Activated naive CD8-positive, alpha-beta T cell treated with anti-CD3 and anti-CD28 coated beads, Interleukin-2, amount 10 ng/mL, durations not matched to agents 7 days and 5 days (primary cell): ENCODE measurements at regions not wholly inside any gene's neighbourhood (a gene's known extent, or its start where the extent isn't known, plus 50 kb on each side); places are given as distances from the start of the nearest gene placed in this dataset.

Experiments
- ATAC-seq: fragments of 150-1000 bp; cut with Tn5 transposase; one replicate; pipeline ENCODE4 v1.10.0; 2021; ENCODE audit warnings: low read depth, moderate library complexity
- POLR2A ChIA-PET: fragments of 350-600 bp; sonication (Branson Sonifier 250); formaldehyde crosslinking; loops from one replicate; lab custom pipeline; 2021; ENCODE audit warnings: antibody characterized with exemption; lab: Charles Lee
- DNase-seq: peaks from one replicate; pipeline ENCODE4 v3.0.0; 2021
- H3K27ac Mint-ChIP-seq: one replicate; pipeline ENCODE4 v1.8.0; 2022; ENCODE audit warnings: mild to moderate bottlenecking, mixed read lengths
- H3K27me3 Mint-ChIP-seq: one replicate; pipeline ENCODE4 v1.8.0; 2022; ENCODE audit warnings: mild to moderate bottlenecking, moderate library complexity, mixed read lengths
- H3K36me3 Mint-ChIP-seq: one replicate; pipeline ENCODE4 v1.8.0; 2021; ENCODE audit warnings: mild to moderate bottlenecking, mixed read lengths
- H3K4me1 Mint-ChIP-seq: one replicate; pipeline ENCODE4 v1.8.0; 2021; ENCODE audit warnings: mixed read lengths
- H3K4me3 Mint-ChIP-seq: one replicate; pipeline ENCODE4 v1.8.0; 2022; ENCODE audit warnings: mild to moderate bottlenecking, moderate library complexity, mixed read lengths
- H3K9me3 Mint-ChIP-seq: one replicate; pipeline ENCODE4 v1.8.0; 2021; ENCODE audit warnings: mixed read lengths

GRCh38 chr9:120235081-120235480 is 344.9 kb downstream of the CDK5RAP2 start:
- ATAC-seq: no peak
- no peak overlapping the region for H3K27ac Mint-ChIP-seq
- DNase-seq: no peak
- H3K27me3 Mint-ChIP-seq: no peaks in the 10 kb centered on the region
- POLR2A ChIA-PET: no interaction called here
- no peaks in the 10 kb centered on the region for H3K36me3 Mint-ChIP-seq
- no peak overlapping the region for H3K4me3 Mint-ChIP-seq
- no peaks in the 10 kb centered on the region for H3K4me1 Mint-ChIP-seq
- no peaks in the 10 kb centered on the region for H3K9me3 Mint-ChIP-seq

- Mint-ChIP-seq H3K4me1 (no peaks in the 10 kb centered on the region), H3K36me3 (no peaks in the 10 kb centered on the region), H3K4me3 (no peak overlapping the region), H3K27ac (no peak overlapping the region), H3K27me3 (no peaks in the 10 kb centered on the region), H3K9me3 (peaks cover 1% of the 10 kb centered on the region)
- POLR2A ChIA-PET: no interaction called here
- ATAC-seq: no peak
- DNase-seq: no peak
These were observed 349.7 kb downstream of the CDK5RAP2 start for GRCh38 chr9:120230227-120230626.

GRCh38 chr9:120221844-120222243 is 358.1 kb downstream of the CDK5RAP2 start:
- Mint-ChIP-seq H3K27me3 (peaks cover 2% of the 10 kb centered on the region), H3K9me3 (peaks cover 1% of the 10 kb centered on the region), H3K36me3 (no peaks in the 10 kb centered on the region), H3K4me1 (no peaks in the 10 kb centered on the region), H3K4me3 (no peak overlapping the region), H3K27ac (no peak overlapping the region)
- ATAC-seq (no peak), DNase-seq (no peak)
- POLR2A ChIA-PET: no interaction called here

- no peak for ATAC-seq
- DNase-seq: no peak
- Mint-ChIP-seq H3K27me3 (no peaks in the 10 kb centered on the region), H3K9me3 (no peaks in the 10 kb centered on the region), H3K4me1 (no peaks in the 10 kb centered on the region), H3K36me3 (no peaks in the 10 kb centered on the region), H3K27ac (no peak overlapping the region), H3K4me3 (no peak overlapping the region)
- POLR2A ChIA-PET: no interaction called here
These were observed 365.6 kb downstream of the CDK5RAP2 start for GRCh38 chr9:120214332-120214731.

GRCh38 chr9:120212853-120213200 is 367.1 kb downstream of the CDK5RAP2 start:
- POLR2A ChIA-PET: no interaction called here
- no peak overlapping the region for H3K27ac Mint-ChIP-seq
- H3K36me3 Mint-ChIP-seq: no peaks in the 10 kb centered on the region
- H3K4me3 Mint-ChIP-seq: no peak overlapping the region
- H3K4me1 Mint-ChIP-seq: no peaks in the 10 kb centered on the region
- H3K9me3 Mint-ChIP-seq: no peaks in the 10 kb centered on the region
- no peak for DNase-seq
- no peak for ATAC-seq
- no peaks in the 10 kb centered on the region for H3K27me3 Mint-ChIP-seq

- Mint-ChIP-seq H3K4me1 (no peaks in the 10 kb centered on the region), H3K27me3 (no peaks in the 10 kb centered on the region), H3K36me3 (no peaks in the 10 kb centered on the region), H3K4me3 (no peak overlapping the region), H3K27ac (no peak overlapping the region), H3K9me3 (no peaks in the 10 kb centered on the region)
- POLR2A ChIA-PET: no interaction called here
- DNase-seq: no peak
- no peak for ATAC-seq
These were observed 367.7 kb downstream of the CDK5RAP2 start for GRCh38 chr9:120212153-120212852.

- H3K4me1 Mint-ChIP-seq: no peaks in the 10 kb centered on the region
- H3K36me3 Mint-ChIP-seq: no peaks in the 10 kb centered on the region
- no peaks in the 10 kb centered on the region for H3K9me3 Mint-ChIP-seq
- no peak overlapping the region for H3K4me3 Mint-ChIP-seq
- POLR2A ChIA-PET: no interaction called here
- no peaks in the 10 kb centered on the region for H3K27me3 Mint-ChIP-seq
- H3K27ac Mint-ChIP-seq: no peak overlapping the region
- ATAC-seq: no peak
- no peak for DNase-seq
These were observed 369.7 kb downstream of the CDK5RAP2 start for GRCh38 chr9:120210274-120210673.

GRCh38 chr9:120202856-120203654 is 376.9 kb downstream of the CDK5RAP2 start:
- Mint-ChIP-seq H3K27ac (no peak overlapping the region), H3K36me3 (no peaks in the 10 kb centered on the region)
- POLR2A ChIA-PET: no interaction called here

GRCh38 chr9:120198027-120198426 is 381.9 kb downstream of the CDK5RAP2 start:
- Mint-ChIP-seq H3K4me1 (no peaks in the 10 kb centered on the region), H3K9me3 (no peaks in the 10 kb centered on the region), H3K4me3 (no peak overlapping the region), H3K27ac (no peak overlapping the region), H3K36me3 (no peaks in the 10 kb centered on the region), H3K27me3 (peaks cover 2% of the 10 kb centered on the region)
- POLR2A ChIA-PET: no interaction called here
- DNase-seq (no peak), ATAC-seq (no peak)

More at GRCh38 chr9:120202856-120203654, 376.9 kb downstream of the CDK5RAP2 start:
- Mint-ChIP-seq H3K9me3 (no peaks in the 10 kb centered on the region), H3K4me1 (no peaks in the 10 kb centered on the region), H3K4me3 (no peak overlapping the region), H3K27me3 (no peaks in the 10 kb centered on the region)
- DNase-seq: no peak
- no peak for ATAC-seq

- Mint-ChIP-seq H3K27ac (no peak overlapping the region), H3K27me3 (peaks cover 2% of the 10 kb centered on the region), H3K4me3 (no peak overlapping the region), H3K36me3 (no peaks in the 10 kb centered on the region), H3K9me3 (no peaks in the 10 kb centered on the region), H3K4me1 (no peaks in the 10 kb centered on the region)
- DNase-seq (no peak), ATAC-seq (no peak)
- POLR2A ChIA-PET: no interaction called here
These were observed 382.4 kb downstream of the CDK5RAP2 start for GRCh38 chr9:120197605-120198004.

- Mint-ChIP-seq H3K27me3 (peaks cover 4% of the 10 kb centered on the region), H3K9me3 (no peaks in the 10 kb centered on the region), H3K4me3 (no peak overlapping the region), H3K27ac (no peak overlapping the region), H3K4me1 (no peaks in the 10 kb centered on the region), H3K36me3 (no peaks in the 10 kb centered on the region)
- POLR2A ChIA-PET: no interaction called here
- ATAC-seq: no peak
- DNase-seq: no peak
These were observed 388.8 kb downstream of the CDK5RAP2 start for GRCh38 chr9:120191141-120191540.

- Mint-ChIP-seq H3K9me3 (no peaks in the 10 kb centered on the region), H3K36me3 (no peaks in the 10 kb centered on the region), H3K27me3 (peaks cover 4% of the 10 kb centered on the region), H3K4me3 (no peak overlapping the region), H3K27ac (no peak overlapping the region), H3K4me1 (no peaks in the 10 kb centered on the region)
- DNase-seq: no peak
- no peak for ATAC-seq
- POLR2A ChIA-PET: no interaction called here
These were observed 392.2 kb downstream of the CDK5RAP2 start for GRCh38 chr9:120187758-120188157.

GRCh38 chr9:120186276-120186675 is 393.7 kb downstream of the CDK5RAP2 start:
- POLR2A ChIA-PET: no interaction called here
- Mint-ChIP-seq H3K9me3 (no peaks in the 10 kb centered on the region), H3K27ac (no peak overlapping the region), H3K4me1 (no peaks in the 10 kb centered on the region), H3K27me3 (peaks cover 2% of the 10 kb centered on the region), H3K4me3 (no peak overlapping the region), H3K36me3 (no peaks in the 10 kb centered on the region)
- no peak for ATAC-seq
- DNase-seq: no peak

GRCh38 chr9:120184266-120184665 is 395.7 kb downstream of the CDK5RAP2 start:
- no peak overlapping the region for H3K27ac Mint-ChIP-seq
- ATAC-seq: no peak
- no peak for DNase-seq
- H3K4me1 Mint-ChIP-seq: no peaks in the 10 kb centered on the region
- no peaks in the 10 kb centered on the region for H3K36me3 Mint-ChIP-seq
- H3K9me3 Mint-ChIP-seq: no peaks in the 10 kb centered on the region
- H3K27me3 Mint-ChIP-seq: peaks cover 7% of the 10 kb centered on the region
- POLR2A ChIA-PET: no interaction called here
- no peak overlapping the region for H3K4me3 Mint-ChIP-seq
